NB4 (cell line): ENCODE measurements at regions not wholly inside any gene's neighbourhood (a gene's known extent, or its start where the extent isn't known, plus 50 kb on each side); places are given as distances from the start of the nearest gene placed in this dataset.

Experiments used
- CTCF ChIP-seq: IDR thresholded peaks from one replicate; pipeline ENCODE4 v1.5.1; 2012; ENCODE audit warnings: low read depth, low read length
- POLR2A ChIP-seq: IDR thresholded peaks from 2 replicates; pipeline ENCODE4 v1.6.1; 2011; ENCODE audit warnings: mild to moderate bottlenecking; ENCODE audit not compliant: insufficient read length; ENCODE audit errors: extremely low read depth
- TF ChIP-seq, protein P1 (sequence below): IDR thresholded peaks from 2 replicates; pipeline ENCODE4 v1.6.1; 2011; ENCODE audit warnings: low read depth, low read length

GRCh38 chr17:77509089-77509488 lies 368.3 kb downstream of the SEC14L1 start:
- TF ChIP-seq, protein P1, sequence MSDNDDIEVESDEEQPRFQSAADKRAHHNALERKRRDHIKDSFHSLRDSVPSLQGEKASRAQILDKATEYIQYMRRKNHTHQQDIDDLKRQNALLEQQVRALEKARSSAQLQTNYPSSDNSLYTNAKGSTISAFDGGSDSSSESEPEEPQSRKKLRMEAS, result no peak
- TF ChIP-seq CTCF (no peak), POLR2A (no peak)
